ENCODE measurements at regions not wholly inside any gene's neighbourhood (a gene's known extent, or its start where the extent isn't known, plus 50 kb on each side); places are given as distances from the start of the nearest gene placed in this dataset.
A peak's percentile ranks its signal among the peaks of the same experiment; 100 is the strongest.
"Not testable (repeated sequence)": the region's sequence is repeated elsewhere in the genome, so short reads cannot be mapped to it uniquely, and the experiment has no call there.

DNA sequence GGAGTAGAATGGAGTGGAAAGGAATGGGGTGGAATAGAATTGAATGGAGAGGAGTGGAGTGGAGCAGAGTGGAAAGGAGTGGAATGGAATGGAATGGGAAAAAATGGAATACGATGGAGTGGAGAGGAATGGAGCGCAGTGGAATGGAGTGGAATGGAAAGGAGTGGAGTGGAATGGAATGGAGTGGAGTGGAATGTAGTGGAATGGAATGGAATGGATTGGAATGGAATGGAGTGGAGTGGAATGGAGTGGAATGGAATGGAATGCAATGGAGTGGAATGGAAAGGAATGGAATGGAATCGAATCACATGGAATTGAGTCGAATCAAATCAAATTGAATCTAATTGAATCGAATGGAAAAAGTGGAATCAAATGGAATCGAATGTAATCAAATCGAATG lies 1016.1 kb downstream of the CDY1 start:
- no peak for DNase-seq (ENCODE audit: low read depth in 1 of 2, low spot score in 1 of 2)

DNA sequence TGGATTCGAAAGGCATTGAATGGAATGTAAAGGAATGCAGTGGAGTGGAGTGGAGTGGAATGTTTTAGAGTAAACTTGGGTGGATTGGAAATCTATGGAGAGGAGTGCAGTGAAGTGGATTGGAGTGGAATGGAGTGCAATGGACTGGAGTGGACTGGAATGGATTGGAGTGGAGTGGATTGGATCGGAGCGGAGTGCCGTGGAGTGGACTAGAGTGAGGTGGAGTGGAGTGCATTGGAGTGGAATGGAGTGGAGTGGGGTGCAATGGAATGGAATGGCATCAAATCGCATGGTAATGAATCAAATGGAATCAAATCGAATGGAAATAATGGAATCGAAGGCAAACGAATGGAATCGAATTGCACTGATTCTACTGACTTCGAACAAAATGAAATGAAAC lies 1023.9 kb downstream of the CDY1 start:
- DNase-seq (ENCODE audit: low read depth in 1 of 2, low spot score in 1 of 2), result not testable (repeated sequence)

DNA sequence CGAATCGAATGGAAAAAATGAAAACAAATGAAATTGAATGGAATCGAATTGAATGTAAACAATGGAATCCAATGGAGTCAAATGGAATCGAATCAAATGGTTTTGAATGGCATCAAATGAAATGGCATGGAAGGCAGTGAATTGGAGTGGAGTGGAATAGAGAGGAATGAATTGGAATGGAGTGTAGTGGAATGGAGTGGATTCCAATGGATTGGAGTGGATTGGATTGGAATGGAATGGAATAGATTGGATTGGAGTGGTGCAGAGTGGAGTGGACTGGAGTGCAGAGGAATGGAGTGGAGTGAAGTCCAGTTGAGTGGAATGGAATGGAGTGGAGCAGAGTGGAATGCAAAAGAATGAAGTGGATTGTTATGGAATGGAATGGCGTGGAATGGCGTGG lies 1026.3 kb downstream of the CDY1 start:
- not testable (repeated sequence) for DNase-seq (ENCODE audit: low read depth in 1 of 2, low spot score in 1 of 2)

DNA sequence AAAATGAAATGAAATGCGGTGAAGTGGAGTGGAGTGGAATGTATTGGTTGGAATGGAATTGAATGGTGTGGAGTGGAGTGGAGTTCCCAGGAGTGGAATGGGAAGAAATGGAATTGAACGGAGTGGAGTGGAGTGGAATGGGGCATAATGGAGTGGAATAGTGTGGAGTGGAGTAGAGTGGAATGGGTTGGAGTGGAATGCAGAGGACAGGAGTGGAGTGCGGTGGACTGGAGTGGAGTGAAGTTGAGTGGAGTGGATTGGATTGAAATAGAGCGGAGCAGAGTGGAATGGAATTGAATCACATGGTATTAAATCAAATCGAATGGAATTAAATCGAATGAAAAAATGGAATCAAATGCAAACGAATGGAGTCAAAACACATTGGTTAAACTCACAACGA lies 1042.3 kb downstream of the CDY1 start:
- not testable (repeated sequence) for DNase-seq (ENCODE audit: low read depth in 1 of 2, low spot score in 1 of 2)

DNA sequence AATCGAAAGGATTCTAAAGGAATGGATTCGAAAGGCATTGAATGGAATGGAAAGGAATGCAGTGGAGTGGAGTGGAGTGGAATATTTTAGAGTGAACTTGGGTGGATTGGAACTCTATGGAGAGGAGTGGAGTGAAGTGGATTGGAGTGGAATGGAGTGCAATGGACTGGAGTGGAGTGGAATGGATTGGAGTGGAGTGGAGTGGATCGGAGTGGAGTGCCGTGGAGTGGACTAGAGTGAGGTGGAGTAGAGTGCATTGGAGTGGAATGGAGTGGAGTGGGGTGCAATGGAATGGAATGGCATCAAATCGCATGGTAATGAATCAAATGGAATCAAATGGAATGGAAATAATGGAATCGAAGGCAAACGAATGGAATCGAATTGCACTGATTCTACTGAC lies 1044.8 kb downstream of the CDY1 start:
- DNase-seq (ENCODE audit: low read depth in 1 of 2, low spot score in 1 of 2), result not testable (repeated sequence)

DNA sequence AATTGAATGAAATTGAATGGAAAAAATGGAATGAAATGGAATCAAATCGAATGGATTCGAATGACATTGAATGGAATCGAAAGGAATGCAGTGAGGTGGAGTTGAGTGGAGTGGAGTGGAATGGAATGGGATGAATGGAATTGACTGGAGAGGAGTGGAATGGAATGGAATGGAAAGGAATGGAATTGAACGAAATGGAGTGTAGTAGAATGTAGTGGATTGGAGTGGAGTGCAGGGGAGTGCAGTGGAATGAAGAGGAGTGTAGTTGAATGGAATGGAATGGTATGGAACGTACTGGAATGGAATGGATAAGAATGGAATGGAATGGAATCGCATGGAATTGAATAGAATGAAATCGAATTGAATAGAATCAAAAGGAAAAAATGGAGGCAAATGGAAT lies 1047.3 kb downstream of the CDY1 start:
- DNase-seq (ENCODE audit: low read depth in 1 of 2, low spot score in 1 of 2), result not testable (repeated sequence)

DNA sequence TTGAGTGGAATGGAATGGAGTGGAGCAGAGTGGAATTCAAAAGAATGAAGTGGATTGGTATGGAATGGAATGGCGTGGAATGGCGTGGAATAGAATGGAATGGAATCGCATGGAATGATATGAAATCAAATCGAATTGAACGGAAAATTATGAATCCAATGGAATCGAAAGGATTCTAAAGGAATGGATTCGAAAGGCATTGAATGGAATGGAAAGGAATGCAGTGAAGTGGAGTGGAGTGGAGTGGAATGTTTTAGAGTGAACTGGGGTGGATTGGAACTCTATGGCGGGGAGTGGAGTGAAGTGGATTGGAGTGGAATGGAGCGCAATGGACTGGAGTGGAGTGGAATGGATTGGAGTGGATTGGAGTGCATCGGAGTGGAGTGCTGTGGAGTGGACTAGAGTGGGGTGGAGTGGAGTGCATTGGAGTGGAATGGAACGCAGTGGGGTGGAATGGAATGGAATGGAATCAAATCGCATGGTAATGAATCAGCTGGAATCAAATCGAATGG lies 1048.5 kb downstream of the CDY1 start:
- DNase-seq (ENCODE audit: low read depth in 1 of 2, low spot score in 1 of 2), result peak in 1 of 2 donors; percentile 24

DNA sequence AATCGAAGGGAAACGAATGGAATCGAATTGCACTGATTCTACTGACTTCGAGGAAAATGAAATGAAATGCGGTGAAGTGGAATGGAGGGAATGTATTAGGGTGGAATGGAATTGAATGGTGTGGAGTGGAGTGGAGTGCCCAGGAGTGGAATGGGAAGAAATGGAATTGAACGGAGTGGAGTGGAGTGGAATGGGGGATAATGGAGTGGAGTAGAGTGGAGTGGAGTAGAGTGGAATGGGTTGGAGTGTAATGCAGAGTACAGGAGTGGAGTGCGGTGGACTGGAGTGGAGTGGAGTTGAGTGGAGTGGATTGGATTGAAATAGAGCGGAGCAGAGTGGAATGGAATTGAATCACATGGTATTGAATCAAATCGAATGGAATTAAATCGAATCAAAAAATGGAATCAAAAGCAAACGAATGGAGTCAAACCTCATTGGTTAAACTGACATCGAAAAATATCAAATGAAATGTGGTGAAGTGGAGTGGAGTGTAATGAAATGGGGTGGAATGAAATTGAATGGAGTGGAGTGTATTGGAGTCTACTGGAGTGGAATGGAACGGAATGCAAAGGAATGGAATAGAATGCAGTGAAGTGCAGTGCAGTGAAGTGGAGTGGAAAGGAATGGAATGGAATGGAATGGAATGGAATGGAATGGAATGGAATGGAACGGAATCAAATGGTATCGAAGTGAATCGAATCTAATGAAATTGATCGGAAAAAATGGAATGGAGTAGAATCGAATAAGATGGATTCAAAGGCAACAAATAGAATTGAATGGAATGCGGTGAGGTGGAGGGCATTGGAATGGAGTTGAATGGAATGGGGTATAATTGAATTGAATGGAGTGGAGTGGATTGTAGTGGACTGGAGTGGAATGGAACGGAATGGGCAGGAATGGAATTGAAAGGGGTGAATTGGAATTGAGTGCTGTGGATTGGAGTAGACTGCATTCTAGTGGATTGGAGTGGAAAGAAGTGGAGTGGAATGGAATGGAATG lies 1049.3 kb downstream of the CDY1 start:
- DNase-seq (ENCODE audit: low read depth in 1 of 2, low spot score in 1 of 2), result peak in 1 of 2 donors; percentile 42

Data from stimulated activated CD4-positive, alpha-beta T cell treated with anti-CD3 and anti-CD28 coated beads, Interleukin-15, amount 100 ng/mL, for 1 hour (primary cell).